ENCODE measurements at regions not wholly inside any gene's neighbourhood (a gene's known extent, or its start where the extent isn't known, plus 50 kb on each side); places are given as distances from the start of the nearest gene placed in this dataset.

GRCh38 chr13:106295971-106296370 lies 239.5 kb downstream of the EFNB2 start:
- no peak for DNase-seq

- DNase-seq, result no peak
Measured at GRCh38 chr13:106291006-106291405, 244.5 kb downstream of the EFNB2 start.

- DNase-seq, result no peak
Measured at GRCh38 chr13:106287351-106287750, 248.1 kb downstream of the EFNB2 start.

- no peak for DNase-seq
Measured at GRCh38 chr13:106286811-106287210, 248.7 kb downstream of the EFNB2 start.

- DNase-seq, result no peak
Measured at GRCh38 chr13:106284358-106284757, 251.1 kb downstream of the EFNB2 start.

GRCh38 chr13:106281426-106281825 lies 254.0 kb downstream of the EFNB2 start:
- no peak for DNase-seq

GRCh38 chr13:106277484-106278154 lies 257.8 kb downstream of the EFNB2 start:
- DNase-seq, result no peak

- DNase-seq, result no peak
Measured at GRCh38 chr13:106276876-106277275, 258.6 kb downstream of the EFNB2 start.

GRCh38 chr13:106275446-106276032 lies 259.9 kb downstream of the EFNB2 start:
- DNase-seq, result no peak

GRCh38 chr13:106274551-106275203 lies 260.8 kb downstream of the EFNB2 start:
- DNase-seq, result no peak

- DNase-seq, result no peak
Measured at GRCh38 chr13:106263801-106264200, 271.7 kb downstream of the EFNB2 start.

- DNase-seq, result no peak
Measured at GRCh38 chr13:106262886-106263285, 272.6 kb downstream of the EFNB2 start.

GRCh38 chr13:106261450-106261849 lies 274.0 kb downstream of the EFNB2 start:
- no peak for DNase-seq

GRCh38 chr13:106260352-106260751 lies 275.1 kb downstream of the EFNB2 start:
- no peak for DNase-seq

- DNase-seq, result no peak
Measured at GRCh38 chr13:106259928-106260327, 275.5 kb downstream of the EFNB2 start.

GRCh38 chr13:106246666-106247188 lies 288.7 kb downstream of the EFNB2 start:
- DNase-seq, result no peak

GRCh38 chr13:106246242-106246641 lies 289.2 kb downstream of the EFNB2 start:
- DNase-seq, result no peak

GRCh38 chr13:106243011-106243565 lies 292.4 kb downstream of the EFNB2 start:
- DNase-seq, result no peak

- DNase-seq, result no peak
Measured at GRCh38 chr13:106241974-106242953, 293.2 kb downstream of the EFNB2 start.

GRCh38 chr13:106238690-106239089 lies 296.8 kb downstream of the EFNB2 start:
- no peak for DNase-seq

GRCh38 chr13:106234636-106235035 lies 300.8 kb downstream of the EFNB2 start:
- no peak for DNase-seq

GRCh38 chr13:106233134-106233735 lies 302.2 kb downstream of the EFNB2 start:
- DNase-seq, result no peak

All from NCI-H187 treated with DMSO at 0.1 percent for 48 hours (cell line).